ENCODE measurements at regions not wholly inside any gene's neighbourhood (a gene's known extent, or its start where the extent isn't known, plus 50 kb on each side); places are given as distances from the start of the nearest gene placed in this dataset.

- H3K9me3 ChIP-seq = no peaks in the 10 kb centered on the region
- TF ChIP-seq CTCF (IDR thresholded peaks at IDR 0.05 in 8 of 11, conservative IDR thresholded peaks at IDR 0.05 in 3 of 11) (no peak), POLR2A (IDR thresholded peaks at IDR 0.05) (no peak), POLR2AphosphoS5 (IDR thresholded peaks at IDR 0.05) (no peak)
- no peaks in the 10 kb centered on the region for H3K4me1 ChIP-seq
- no peak overlapping the region for H3K4me3 ChIP-seq
- H3K27ac ChIP-seq = no peak overlapping the region
- 78 to 97% (median 91%) methylated on average over 2 of the region's 2 CpGs for WGBS, 5 donors
- intact Hi-C loops (cut with DNase I; ENCODE audit: low total_unique reads) = no loop called here
- no peaks in the 10 kb centered on the region for H3K27me3 ChIP-seq (replicated peaks in 1 of 7)
- no peak for DNase-seq
- H3K36me3 ChIP-seq = no peaks in the 10 kb centered on the region
Measured at GRCh38 chr5:114208120-114208519, 153.8 kb upstream of the KCNN2 start.

GRCh38 chr5:114208588-114208987 is 153.3 kb upstream of the KCNN2 start:
- no peak for DNase-seq
- Histone ChIP-seq H3K36me3 (no peaks in the 10 kb centered on the region), H3K9me3 (no peaks in the 10 kb centered on the region), H3K27me3 (replicated peaks in 1 of 7) (no peaks in the 10 kb centered on the region), H3K4me1 (no peaks in the 10 kb centered on the region), H3K4me3 (no peak overlapping the region), H3K27ac (no peak overlapping the region)
- 83 to 91% (median 90%) methylated on average over 2 of the region's 2 CpGs for WGBS, 5 donors
- TF ChIP-seq POLR2AphosphoS5 (IDR thresholded peaks at IDR 0.05) (no peak), CTCF (IDR thresholded peaks at IDR 0.05 in 8 of 11, conservative IDR thresholded peaks at IDR 0.05 in 3 of 11) (no peak), POLR2A (IDR thresholded peaks at IDR 0.05) (no peak)
- intact Hi-C loops (cut with DNase I; ENCODE audit: low total_unique reads) = no loop called here

- WGBS, 5 donors = 54 to 70% (median 67%) methylated on average over 3 of the region's 3 CpGs
Measured at GRCh38 chr5:114210662-114211061, 151.2 kb upstream of the KCNN2 start.

GRCh38 chr5:114221807-114222206 is 140.1 kb upstream of the KCNN2 start:
- Histone ChIP-seq H3K27me3 (replicated peaks in 1 of 7) (no peaks in the 10 kb centered on the region), H3K36me3 (no peaks in the 10 kb centered on the region), H3K4me1 (no peaks in the 10 kb centered on the region), H3K9me3 (peaks cover 0 to 68% (median 44%) of the 10 kb centered on the region in 8 donors), H3K27ac (no peak overlapping the region), H3K4me3 (no peak overlapping the region)
- WGBS, 5 donors = 68 to 91% (median 72%) methylated on average over 1 of the region's 1 CpG
- no peak for DNase-seq
- intact Hi-C loops (cut with DNase I; ENCODE audit: low total_unique reads) = no loop called here
- TF ChIP-seq CTCF (IDR thresholded peaks at IDR 0.05 in 8 of 11, conservative IDR thresholded peaks at IDR 0.05 in 3 of 11) = no peak

More at GRCh38 chr5:114210662-114211061, 151.2 kb upstream of the KCNN2 start:
- TF ChIP-seq POLR2AphosphoS5 (IDR thresholded peaks at IDR 0.05) = no peak
- TF ChIP-seq CTCF (IDR thresholded peaks at IDR 0.05 in 8 of 11, conservative IDR thresholded peaks at IDR 0.05 in 3 of 11) = no peak
- no peak for TF ChIP-seq POLR2A (IDR thresholded peaks at IDR 0.05)
- Histone ChIP-seq H3K27ac (no peak overlapping the region), H3K27me3 (replicated peaks in 1 of 7) (no peaks in the 10 kb centered on the region), H3K36me3 (no peaks in the 10 kb centered on the region), H3K4me3 (no peak overlapping the region), H3K9me3 (no peaks in the 10 kb centered on the region), H3K4me1 (no peaks in the 10 kb centered on the region)
- intact Hi-C loops (cut with DNase I; ENCODE audit: low total_unique reads) = no loop called here
- no peak for DNase-seq
